Endothelial cell of umbilical vein (primary cell): ENCODE measurements at regions not wholly inside any gene's neighbourhood (a gene's known extent, or its start where the extent isn't known, plus 50 kb on each side); places are given as distances from the start of the nearest gene placed in this dataset.

Experiments
- BruUV-seq: library from RNA; stranded (reverse); fragments of 400-500 nt; replicated peaks from 2 replicates; lab custom pipeline; 2021; lab: Mats Ljungman, UMichigan
- CTCF ChIA-PET: fragments of 300-600, 350-600 bp; sonication (Branson Sonifier 250); formaldehyde crosslinking; loops from one replicate; lab custom pipeline; 2021; ENCODE audit warnings: antibody characterized with exemption, inconsistent platforms; lab: Charles Lee
- POLR2A ChIA-PET: fragments of 300-600, 350-600 bp; sonication (Branson Sonifier 250); formaldehyde crosslinking; loops from one replicate; lab custom pipeline; 2021; ENCODE audit warnings: antibody characterized with exemption, inconsistent platforms; lab: Charles Lee
- DNase-seq: peaks from one replicate; pipeline ENCODE4 v3.0.0-alpha.2; 2011; ENCODE audit warnings: low read depth, low spot score
- FAIRE-seq: peaks from 2 replicates; lab custom pipeline; 2011; peaks lifted over from hg19 to GRCh38; lab: Jason Lieb, UNC
- H2AFZ ChIP-seq: 2 replicates; pipeline ENCODE4 v1.6.0; 2012; ENCODE audit warnings: low read depth, low read length, control low read depth, inconsistent platforms
- H3K27ac ChIP-seq: 2 replicates; pipeline ENCODE4 v1.5.1; 2011; ENCODE audit warnings: low read depth, mild to moderate bottlenecking, control low read depth, low read length, moderate library complexity; ENCODE audit not compliant: insufficient read depth
- H3K27me3 ChIP-seq, 2 experiments: 2 replicates each; pipeline versions ENCODE4 v1.6.0 to v1.6.1; 2011; ENCODE audit warnings: low read length in 2 of 2, mixed read lengths in 1 of 2; ENCODE audit not compliant: control insufficient read depth in 2 of 2, insufficient read depth in 2 of 2
- H3K36me3 ChIP-seq, 2 experiments: 2 replicates in 1 of 2; 3 replicates in 1 of 2; pipeline ENCODE4 v1.5.1; 2011; ENCODE audit warnings: low read length in 2 of 2, mild to moderate bottlenecking in 1 of 2, moderate library complexity in 1 of 2; ENCODE audit not compliant: control insufficient read depth in 2 of 2, insufficient read depth in 2 of 2; ENCODE audit errors: extremely low read depth in 1 of 2
- H3K4me1 ChIP-seq: 3 replicates; pipeline ENCODE4 v1.5.1; 2011; ENCODE audit warnings: mild to moderate bottlenecking, low read length; ENCODE audit not compliant: control insufficient read depth, insufficient read depth; ENCODE audit errors: extremely low read depth
- H3K4me2 ChIP-seq: 2 replicates; pipeline ENCODE4 v1.6.1; 2011; ENCODE audit warnings: low read length, control low read depth, mixed read lengths; ENCODE audit not compliant: insufficient read depth
- H3K4me3 ChIP-seq, 3 experiments: fragments of 200-600 bp in 1 of 3; sonication (generic), shearing (Covaris generic) in 1 of 3; replicated peaks in 1 of 3; 2 replicates each; pipeline ENCODE4 v1.5.1; 2011 to 2016; ENCODE audit warnings: control low read depth in 3 of 3, low read length in 3 of 3, mild to moderate bottlenecking in 2 of 3, inconsistent platforms in 1 of 3, low read depth in 1 of 3, moderate library complexity in 1 of 3; ENCODE audit not compliant: insufficient read depth in 1 of 3
- H3K79me2 ChIP-seq: 2 replicates; pipeline ENCODE4 v1.6.0; 2012; ENCODE audit warnings: low read length, inconsistent platforms; ENCODE audit not compliant: control insufficient read depth, insufficient read depth
- H3K9ac ChIP-seq: replicated peaks from 2 replicates; pipeline ENCODE3; 2011; ENCODE audit warnings: low read length, control low read depth; ENCODE audit not compliant: insufficient read depth; ENCODE audit errors: extremely low read depth
- H3K9me1 ChIP-seq: replicated peaks from 3 replicates; pipeline ENCODE4 v1.6.0; 2011; ENCODE audit warnings: mild to moderate bottlenecking, low read length; ENCODE audit not compliant: control insufficient read depth, insufficient read depth; ENCODE audit errors: extremely low read depth
- H3K9me3 ChIP-seq: replicated peaks from 2 replicates; pipeline ENCODE4 v1.5.1; 2012; ENCODE audit warnings: low read length, inconsistent platforms; ENCODE audit not compliant: control insufficient read depth, insufficient read depth
- H4K20me1 ChIP-seq: replicated peaks from 2 replicates; pipeline ENCODE3; 2011; ENCODE audit warnings: mild to moderate bottlenecking, low read length; ENCODE audit not compliant: control insufficient read depth, insufficient read depth; ENCODE audit errors: extremely low read depth
- EZH2 ChIP-seq: IDR thresholded peaks from 2 replicates; pipeline ENCODE4 v1.6.1; 2012; ENCODE audit warnings: borderline replicate concordance, low read depth, mild to moderate bottlenecking, moderate library complexity, low read length, inconsistent platforms; ENCODE audit not compliant: severe bottlenecking
- GATA2 ChIP-seq: IDR thresholded peaks from 2 replicates; pipeline ENCODE4 v1.7.0; 2011; ENCODE audit warnings: low read depth, mild to moderate bottlenecking, moderate library complexity, mixed read lengths, low read length; ENCODE audit not compliant: insufficient read length, insufficient read depth
- JUN ChIP-seq: IDR thresholded peaks from 2 replicates; pipeline ENCODE4 v1.6.1; 2011; ENCODE audit warnings: borderline replicate concordance, low read depth; ENCODE audit not compliant: insufficient read length, insufficient read depth
- MYC ChIP-seq: IDR thresholded peaks from one replicate; pipeline ENCODE4 v1.6.1; 2011; ENCODE audit warnings: mild to moderate bottlenecking, low read depth, low read length
- POLR2A ChIP-seq: IDR thresholded peaks from 2 replicates; pipeline ENCODE4 v1.6.1; 2012; ENCODE audit warnings: low read depth, mild to moderate bottlenecking, control low read depth, low read length
- POLR2AphosphoS5 ChIP-seq: IDR thresholded peaks from 2 replicates; pipeline ENCODE4 v1.6.1; 2012; ENCODE audit warnings: low read depth, mild to moderate bottlenecking, control low read depth, low read length, moderate library complexity; ENCODE audit not compliant: insufficient read depth
- dilution Hi-C: fragments of 300-500 bp; cut with MboI; formaldehyde crosslinking; loops from one replicate; pipeline ENCODE4 v1.15.0; 2019; ENCODE audit warnings: low sequenced_read_pairs; ENCODE audit not compliant: extremely low pct_ligation_motif_present
- intact Hi-C: fragments of 100-400 bp; cut with micrococcal nuclease; formaldehyde crosslinking; loops from one replicate; pipeline ENCODE4 v1.10.0; 2022
- TF ChIP-seq, protein P1 (sequence below): IDR thresholded peaks from 2 replicates; pipeline ENCODE4 v1.6.1; 2011; ENCODE audit not compliant: insufficient read depth, insufficient read length

DNA sequence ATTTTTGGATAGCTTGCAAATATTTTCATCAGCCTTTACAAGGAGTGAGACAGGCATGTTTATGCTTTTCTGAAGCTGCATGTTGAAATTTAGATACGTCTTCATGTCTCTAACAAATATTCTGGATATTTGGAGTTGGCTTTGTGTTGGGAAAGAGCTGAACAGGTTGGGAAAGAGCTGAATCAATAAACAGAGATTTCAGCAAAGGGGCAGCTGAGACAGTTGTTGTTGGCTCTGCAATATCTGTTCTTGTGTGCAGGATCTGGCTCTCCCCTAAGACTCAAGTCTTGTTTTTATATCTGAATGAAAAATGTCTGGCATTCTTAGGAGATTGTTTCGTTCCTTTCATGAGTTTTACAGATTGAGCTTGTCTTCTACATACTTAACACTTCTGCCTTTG lies 1444.5 kb downstream of the NLGN4Y start:
- H3K9me3 ChIP-seq: no peaks in the 10 kb centered on the region

DNA sequence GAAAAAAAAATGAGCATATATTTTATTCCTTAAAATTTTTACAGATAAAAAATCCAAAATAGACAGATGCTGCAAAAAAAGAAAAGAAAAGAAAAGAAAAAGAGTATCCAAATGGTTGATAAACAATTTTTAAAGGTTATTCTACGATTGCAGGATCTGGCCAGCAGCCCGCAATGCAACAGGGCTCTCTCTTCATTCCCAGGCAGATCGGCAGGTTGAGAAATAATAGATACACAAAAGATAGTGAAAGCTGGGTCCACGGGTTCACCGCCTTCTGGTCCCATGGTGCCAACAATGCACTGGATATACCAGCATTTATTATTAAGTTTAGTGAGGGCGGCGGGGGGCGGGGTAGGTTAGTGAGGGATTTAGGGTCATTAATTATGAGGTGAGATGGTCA lies 1448.9 kb downstream of the NLGN4Y start:
- Histone ChIP-seq H3K9ac (no peak overlapping the region), H3K9me3 (no peaks in the 10 kb centered on the region), H3K4me3 (no peak overlapping the region), H3K27ac (no peak overlapping the region), H3K36me3 (no peaks in the 10 kb centered on the region), H2AFZ (no peak overlapping the region), H3K27me3 (no peaks in the 10 kb centered on the region), H3K79me2 (no peaks in the 10 kb centered on the region), H3K9me1 (no peaks in the 10 kb centered on the region), H3K4me1 (no peaks in the 10 kb centered on the region), H4K20me1 (no peaks in the 10 kb centered on the region), H3K4me2 (no peak overlapping the region)
- ChIA-PET POLR2A (no interaction called here), CTCF (no interaction called here)
- dilution Hi-C loops: no loop called here
- FAIRE-seq (no peak), DNase-seq (no peak)
- BruUV-seq: no TSS peak
- intact Hi-C loops: no loop called here
- no peak for TF ChIP-seq EZH2
- TF ChIP-seq, protein P1, sequence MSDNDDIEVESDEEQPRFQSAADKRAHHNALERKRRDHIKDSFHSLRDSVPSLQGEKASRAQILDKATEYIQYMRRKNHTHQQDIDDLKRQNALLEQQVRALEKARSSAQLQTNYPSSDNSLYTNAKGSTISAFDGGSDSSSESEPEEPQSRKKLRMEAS: no peak

More for the DNA sequence above, 1444.5 kb downstream of the NLGN4Y start:
- H3K27ac ChIP-seq: no peak overlapping the region
- intact Hi-C loops (no loop called here), dilution Hi-C loops (no loop called here)
- H3K4me1 ChIP-seq: no peaks in the 10 kb centered on the region
- no peaks in the 10 kb centered on the region for H3K9me1 ChIP-seq
- no peak overlapping the region for H3K4me3 ChIP-seq
- H4K20me1 ChIP-seq: no peaks in the 10 kb centered on the region
- no peak overlapping the region for H2AFZ ChIP-seq
- DNase-seq (no peak), FAIRE-seq (no peak)
- CTCF ChIA-PET: no interaction called here
- H3K36me3 ChIP-seq: no peaks in the 10 kb centered on the region
- BruUV-seq: no TSS peak
- no peak for TF ChIP-seq POLR2AphosphoS5
- no peak for TF ChIP-seq POLR2A
- no peak for TF ChIP-seq GATA2
- TF ChIP-seq, protein P1: no peak
- no peak for TF ChIP-seq JUN
- no peak for TF ChIP-seq EZH2
- no peak for TF ChIP-seq MYC
- H3K27me3 ChIP-seq: no peaks in the 10 kb centered on the region
- H3K4me2 ChIP-seq: no peak overlapping the region
- H3K9ac ChIP-seq: no peak overlapping the region
- H3K79me2 ChIP-seq: no peaks in the 10 kb centered on the region
- POLR2A ChIA-PET: no interaction called here
